ENCODE measurements at regions not wholly inside any gene's neighbourhood (a gene's known extent, or its start where the extent isn't known, plus 50 kb on each side); places are given as distances from the start of the nearest gene placed in this dataset.

DNA sequence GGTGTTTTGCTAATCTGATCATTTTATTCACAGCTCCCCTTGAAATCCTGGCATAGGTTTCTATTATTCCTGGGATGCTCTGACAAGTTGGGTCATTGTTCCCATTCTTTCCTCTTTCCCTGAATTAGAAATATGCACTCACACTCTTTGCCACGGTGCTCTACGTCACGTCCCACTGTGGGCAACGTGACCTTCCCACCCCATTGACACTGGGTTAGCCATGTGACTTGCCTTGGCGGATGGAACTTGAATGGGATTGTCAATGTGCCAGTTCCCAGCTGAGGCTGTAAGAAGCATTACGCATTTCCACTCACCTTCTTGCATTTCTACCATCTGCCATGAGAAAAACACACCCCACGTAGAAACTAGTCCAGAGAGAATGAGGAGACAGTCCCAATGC, 492.4 kb downstream of the SHISA9 start:
- intact Hi-C loops (cut with micrococcal nuclease), result no loop called here

DNA sequence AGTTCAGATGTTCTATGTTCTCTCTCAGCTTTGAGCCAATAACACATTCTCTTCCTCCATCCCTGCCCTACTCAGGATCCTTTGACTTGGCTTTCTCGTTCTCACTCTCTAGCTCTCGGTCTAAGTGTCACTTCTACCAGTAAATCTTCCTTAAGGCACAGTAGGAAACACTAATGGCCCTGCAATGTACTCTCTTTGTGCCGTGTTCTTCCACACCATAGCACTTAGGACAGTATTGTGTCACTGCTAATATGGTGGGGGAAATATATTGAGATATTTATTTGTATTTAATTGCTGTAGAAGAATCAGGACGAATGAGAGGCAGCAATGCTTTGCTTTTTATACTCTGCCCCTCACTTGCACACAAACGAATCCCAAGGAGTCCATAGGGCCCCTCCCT, 493.1 kb downstream of the SHISA9 start:
- intact Hi-C loops (cut with micrococcal nuclease), result no loop called here

DNA sequence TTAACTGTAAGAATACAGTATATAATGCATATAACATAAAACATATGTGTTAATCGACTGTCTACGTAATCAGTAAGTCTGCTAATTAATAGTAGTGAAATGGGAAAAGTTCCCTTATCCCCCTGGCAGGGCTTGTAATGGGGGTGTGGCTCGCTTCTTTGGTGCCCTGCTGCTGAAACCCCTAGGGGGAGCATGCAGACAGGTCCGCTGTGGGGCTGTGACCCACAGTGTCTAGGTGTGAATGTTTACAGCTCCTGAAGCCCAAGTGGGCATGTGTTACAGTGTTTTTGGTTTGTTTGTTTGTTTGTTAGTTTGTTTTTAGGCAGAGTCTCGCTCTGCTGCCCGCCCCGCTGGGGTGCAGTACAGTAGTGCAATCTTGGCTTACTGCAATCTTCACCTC, 495.7 kb downstream of the SHISA9 start:
- intact Hi-C loops (cut with micrococcal nuclease), result no loop called here

DNA sequence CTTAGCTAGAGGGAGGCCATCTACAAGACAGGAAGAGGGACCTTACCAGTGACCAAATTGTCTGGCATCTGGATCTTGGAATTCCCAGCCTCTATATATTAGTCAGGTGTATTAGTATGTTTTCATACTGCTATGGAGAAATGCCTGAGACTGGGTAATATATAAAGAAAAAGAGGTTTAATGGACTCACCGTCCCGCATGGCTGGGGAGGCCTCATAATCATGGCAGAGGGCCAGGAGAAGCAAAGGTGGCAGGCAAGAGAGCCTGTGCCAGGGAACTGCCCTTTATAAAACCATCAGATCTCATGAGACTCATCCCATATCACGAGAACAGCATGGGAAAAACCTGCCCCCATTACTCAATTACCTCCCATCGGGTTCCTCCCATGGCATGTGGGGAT, 500.2 kb downstream of the SHISA9 start:
- intact Hi-C loops (cut with micrococcal nuclease), result no loop called here

DNA sequence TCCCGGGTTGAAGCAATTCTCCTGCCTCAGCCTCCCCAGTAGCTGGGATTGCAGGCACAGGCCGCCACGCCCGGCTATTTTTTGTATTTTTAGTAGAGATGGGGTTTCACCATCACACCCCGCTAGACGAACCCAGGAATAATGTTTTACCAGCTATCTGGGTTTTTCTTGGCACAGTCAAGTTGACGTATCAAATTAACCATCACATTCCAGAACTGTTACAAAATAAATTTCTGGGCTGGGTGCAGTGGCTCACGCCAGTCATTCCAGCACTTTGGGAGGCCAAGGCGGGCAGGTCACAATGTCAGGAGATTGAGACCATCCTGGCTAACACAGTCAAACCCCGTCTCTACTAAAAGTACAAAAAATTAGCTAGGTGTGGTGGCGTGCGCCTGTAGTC, 501.2 kb downstream of the SHISA9 start:
- intact Hi-C loops (cut with micrococcal nuclease), result no loop called here

DNA sequence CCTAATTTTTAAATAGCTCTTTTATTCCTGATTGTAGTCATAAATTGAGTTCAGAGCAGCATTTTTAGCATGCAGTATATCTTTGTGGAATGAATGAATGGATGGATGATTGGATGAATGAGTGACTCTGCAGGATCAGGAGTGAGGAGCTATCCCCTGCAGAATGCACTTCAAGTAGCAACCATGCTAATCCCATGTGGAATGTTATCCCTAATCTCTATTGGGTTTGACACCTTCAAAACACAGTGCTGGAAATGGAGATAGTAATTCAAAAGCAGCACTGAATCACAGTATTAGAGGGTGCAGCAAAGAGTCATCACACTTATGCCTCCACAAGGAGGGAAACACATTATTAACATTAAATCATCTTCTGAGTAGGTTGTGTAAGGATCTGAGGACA, 501.9 kb downstream of the SHISA9 start:
- intact Hi-C loops (cut with micrococcal nuclease), result no loop called here

DNA sequence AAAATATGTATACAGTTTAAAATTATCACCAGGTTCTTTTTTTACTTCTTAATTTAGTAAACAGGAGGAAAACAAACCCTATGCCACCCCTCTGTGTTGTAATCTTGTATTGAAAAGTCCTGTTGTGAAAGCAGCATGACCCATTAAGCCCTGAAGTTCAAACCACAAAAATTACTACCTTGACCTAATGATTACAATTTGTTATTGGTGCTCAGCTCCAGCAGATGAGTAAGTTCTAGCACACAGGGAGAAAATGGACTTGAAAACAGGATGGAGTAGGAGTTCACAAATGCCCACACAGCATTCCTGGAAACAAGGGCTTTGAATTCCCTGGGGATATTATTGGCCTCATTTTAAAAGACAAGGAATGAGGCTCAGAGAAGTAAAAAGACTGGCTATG, 505.8 kb upstream of the ERCC4 start:
- intact Hi-C loops (cut with micrococcal nuclease), result no loop called here

DNA sequence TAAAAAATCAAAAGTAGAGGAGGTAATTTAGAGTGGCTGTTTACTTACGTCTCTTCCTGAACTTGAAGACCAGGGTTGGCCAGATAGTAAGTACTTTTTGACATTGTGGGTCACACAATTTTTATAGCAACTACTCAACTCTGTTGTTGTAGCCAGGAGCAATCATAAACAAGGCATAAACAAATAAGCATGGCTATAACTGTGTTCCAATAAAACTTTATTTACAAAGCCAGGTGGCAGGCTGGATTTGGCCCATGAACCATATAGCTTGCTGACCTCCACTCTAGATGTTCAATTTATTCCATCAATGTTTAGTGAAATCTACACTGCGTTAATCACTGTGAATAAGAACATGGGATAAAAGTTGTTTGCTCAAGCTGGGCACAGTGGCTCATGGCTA, 500.4 kb upstream of the ERCC4 start:
- intact Hi-C loops (cut with micrococcal nuclease), result no loop called here

DNA sequence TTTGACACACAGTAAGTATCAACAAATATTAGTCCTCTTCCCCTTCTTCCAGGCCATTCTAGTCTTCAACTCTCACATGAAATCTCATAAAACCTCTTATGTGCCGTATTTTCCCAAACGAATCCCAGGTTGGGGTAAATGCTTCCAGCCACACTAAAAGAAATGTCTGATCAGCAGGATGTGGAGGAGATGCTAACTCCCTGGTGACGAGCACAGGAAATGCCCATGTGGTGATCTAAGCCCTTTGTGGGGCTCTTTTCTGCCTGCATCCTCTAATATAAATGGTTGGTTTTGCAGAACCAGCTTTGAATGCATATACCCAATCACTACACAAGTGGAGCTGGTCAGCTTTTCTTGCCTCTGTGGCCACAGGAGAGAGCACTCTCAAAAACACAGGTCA, 498.2 kb upstream of the ERCC4 start:
- intact Hi-C loops (cut with micrococcal nuclease), result no loop called here

DNA sequence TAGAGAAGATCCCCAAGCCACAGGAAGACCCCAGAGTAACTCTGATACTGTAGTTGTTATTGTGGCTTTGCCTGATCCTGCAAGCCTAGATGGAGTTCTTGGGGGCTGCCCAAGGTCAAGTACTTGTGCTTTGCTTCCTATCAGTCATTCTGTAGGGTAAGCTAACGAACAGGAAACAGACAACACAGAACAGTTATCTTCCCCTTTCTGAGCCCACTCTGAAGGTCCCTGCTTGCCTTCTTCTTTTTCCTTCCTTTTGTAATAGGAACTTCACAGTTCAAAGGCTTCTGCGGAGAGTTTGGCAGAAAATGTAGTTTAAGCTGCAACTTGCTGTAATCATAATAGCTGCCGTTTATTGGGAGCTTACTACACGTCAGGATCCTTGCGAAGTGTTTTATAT, 494.1 kb upstream of the ERCC4 start:
- intact Hi-C loops (cut with micrococcal nuclease), result no loop called here

DNA sequence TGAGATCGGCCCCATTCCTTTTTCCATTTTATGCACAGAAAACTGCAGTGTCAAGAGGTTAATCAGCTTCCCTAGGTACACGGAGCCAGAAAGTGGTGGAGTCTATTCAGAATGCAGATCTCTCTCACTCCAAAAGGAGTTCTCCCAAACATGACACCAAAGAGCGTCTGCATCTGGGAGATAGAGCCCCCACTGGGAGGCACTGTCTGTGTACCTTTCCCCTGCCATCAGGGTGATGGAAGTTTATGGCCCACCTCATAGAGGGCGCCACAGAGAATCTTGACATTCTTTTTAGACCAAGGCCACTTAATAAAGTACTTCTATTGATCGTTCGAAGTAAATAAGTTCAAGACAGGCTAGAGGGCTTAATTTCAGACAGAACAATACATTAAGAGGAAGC, 493.7 kb upstream of the ERCC4 start:
- intact Hi-C loops (cut with micrococcal nuclease), result no loop called here

DNA sequence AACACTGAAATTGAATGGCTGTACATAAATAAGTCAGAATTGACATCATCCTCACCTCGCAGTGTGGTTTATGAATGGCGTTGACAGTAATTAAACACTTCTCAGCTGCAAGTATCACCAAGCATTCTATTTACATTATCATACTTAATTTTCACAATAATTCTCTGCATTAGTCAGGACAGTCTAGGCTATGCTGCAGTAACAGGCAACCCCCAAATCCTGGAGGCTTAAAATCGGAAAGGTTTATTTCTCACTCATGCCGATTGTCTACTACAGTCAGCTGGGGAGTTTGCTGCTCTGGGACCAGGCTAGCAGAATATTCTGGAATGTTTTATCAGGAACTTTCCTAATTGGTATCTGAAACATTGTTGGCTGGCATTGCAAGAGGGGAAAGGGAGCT, 493.2 kb upstream of the ERCC4 start:
- intact Hi-C loops (cut with micrococcal nuclease), result no loop called here

DNA sequence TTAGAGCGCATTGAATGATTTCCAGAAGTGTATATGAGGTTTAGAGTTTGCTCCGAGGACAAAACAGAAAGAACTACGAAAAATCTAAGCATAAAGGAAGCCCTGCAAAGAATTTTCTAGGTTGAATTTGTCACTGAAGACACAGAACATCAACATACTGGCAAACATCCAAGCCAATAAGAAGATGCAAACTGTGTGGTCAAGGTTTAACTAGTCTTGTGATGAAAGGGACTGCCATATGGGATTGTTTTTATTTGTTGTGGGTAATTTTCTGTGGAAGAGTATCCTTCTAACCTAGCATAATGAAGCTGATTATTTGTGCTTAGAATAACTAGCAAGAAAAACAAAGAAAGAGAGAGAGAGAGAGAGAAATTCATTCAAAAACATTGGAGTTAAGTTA, 492.0 kb upstream of the ERCC4 start:
- intact Hi-C loops (cut with micrococcal nuclease), result no loop called here

DNA sequence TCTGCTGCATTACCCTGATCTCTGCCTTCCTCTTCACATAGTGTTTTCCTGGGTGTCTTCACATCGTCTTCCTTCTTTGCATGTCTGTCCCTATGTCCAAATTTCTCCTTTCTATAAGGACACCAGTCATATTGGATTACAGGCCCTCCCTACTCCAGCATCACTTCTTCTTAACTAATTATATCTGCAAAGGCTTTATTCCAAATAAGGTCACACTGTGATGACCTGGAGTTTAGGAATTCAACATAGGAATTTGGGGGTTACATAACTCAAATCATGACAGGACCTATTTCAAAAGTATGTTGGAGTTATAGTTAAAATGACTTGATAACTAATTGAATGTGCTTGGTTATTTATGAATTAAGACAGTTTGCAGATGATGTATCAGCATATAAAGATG, 490.5 kb upstream of the ERCC4 start:
- intact Hi-C loops (cut with micrococcal nuclease), result no loop called here

DNA sequence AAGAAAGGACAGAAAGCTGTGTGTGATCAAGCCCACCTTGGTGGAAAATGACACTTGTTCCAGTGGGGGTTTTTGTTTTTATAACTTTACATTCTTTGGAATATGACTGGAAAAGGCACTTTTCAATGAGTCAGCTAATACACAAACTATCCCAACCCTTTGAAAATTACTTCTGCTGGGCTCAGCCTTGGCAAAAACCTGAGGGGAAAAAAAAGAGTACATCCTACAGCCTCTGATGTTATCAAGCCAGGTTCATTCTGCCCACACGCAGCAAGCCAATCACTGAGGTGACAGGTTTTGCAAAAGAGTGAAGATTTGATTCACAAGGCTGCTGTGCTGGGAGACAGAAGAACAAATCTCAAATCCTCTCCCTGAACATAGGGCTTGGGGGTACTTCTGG, 484.5 kb upstream of the ERCC4 start:
- intact Hi-C loops (cut with micrococcal nuclease), result no loop called here

DNA sequence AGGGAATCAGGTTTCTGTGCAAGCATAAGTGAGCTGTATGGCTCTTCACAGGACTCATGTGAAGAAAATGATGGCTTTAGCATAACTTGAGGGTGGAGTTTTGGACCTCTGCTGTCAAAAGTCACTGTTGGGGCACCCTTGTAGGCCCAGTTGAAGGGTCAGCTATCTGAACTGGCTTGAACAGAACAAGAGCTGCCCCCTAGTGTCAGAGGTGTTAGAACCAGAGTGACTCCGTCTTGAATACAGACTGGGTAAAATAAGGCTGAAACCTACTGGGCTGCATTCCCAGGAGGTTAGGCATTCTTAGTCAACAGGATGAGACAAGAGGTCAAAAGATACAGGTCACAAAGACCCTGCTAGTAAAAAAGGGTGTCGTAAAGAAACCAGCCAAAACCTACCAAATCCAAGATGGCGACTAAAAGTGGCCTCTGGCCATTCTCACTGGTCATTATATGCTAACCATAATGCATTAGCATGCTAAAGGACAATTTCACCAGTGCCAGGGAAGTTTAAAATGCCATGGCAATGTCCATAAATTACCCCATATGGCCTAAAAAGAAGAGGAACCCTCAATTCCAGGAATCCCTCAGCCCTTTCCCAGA, 484.0 kb upstream of the ERCC4 start:
- intact Hi-C loops (cut with micrococcal nuclease), result no loop called here

DNA sequence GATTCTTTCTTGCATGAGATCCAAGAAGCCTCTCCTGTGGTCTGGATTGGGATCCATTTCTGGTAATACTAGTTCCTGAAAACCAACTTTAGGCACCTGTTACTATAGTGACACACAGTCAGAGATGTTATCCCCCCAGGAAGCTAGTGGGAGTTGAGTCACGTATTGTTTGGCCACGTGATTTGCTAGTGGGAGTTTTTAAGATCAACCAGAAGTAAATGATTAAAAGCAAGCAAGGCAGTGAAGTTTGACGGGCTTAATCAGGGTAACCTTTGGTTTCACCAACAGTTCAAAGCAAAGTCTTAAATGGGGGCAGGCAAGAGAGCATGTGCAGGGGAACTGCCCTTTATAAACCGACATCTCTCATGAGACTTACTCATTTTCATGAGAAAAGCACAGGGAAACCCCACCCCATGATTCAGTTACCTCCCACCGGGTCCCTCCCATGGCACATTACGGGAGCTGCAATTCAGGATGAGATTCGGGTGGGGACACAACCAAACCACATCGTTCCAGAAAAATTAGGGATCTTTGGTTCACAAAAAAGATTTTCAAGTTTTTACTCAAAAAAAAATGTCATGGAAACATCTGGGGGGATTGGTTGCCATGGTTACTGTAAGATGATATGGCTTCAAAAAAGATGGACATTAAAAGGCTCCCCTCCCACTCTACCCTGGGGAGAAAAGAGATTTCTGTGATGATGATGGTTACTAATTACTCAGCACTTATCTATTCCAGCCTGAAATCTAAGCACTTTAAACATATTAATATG, 483.1 kb upstream of the ERCC4 start:
- intact Hi-C loops (cut with micrococcal nuclease), result no loop called here

DNA sequence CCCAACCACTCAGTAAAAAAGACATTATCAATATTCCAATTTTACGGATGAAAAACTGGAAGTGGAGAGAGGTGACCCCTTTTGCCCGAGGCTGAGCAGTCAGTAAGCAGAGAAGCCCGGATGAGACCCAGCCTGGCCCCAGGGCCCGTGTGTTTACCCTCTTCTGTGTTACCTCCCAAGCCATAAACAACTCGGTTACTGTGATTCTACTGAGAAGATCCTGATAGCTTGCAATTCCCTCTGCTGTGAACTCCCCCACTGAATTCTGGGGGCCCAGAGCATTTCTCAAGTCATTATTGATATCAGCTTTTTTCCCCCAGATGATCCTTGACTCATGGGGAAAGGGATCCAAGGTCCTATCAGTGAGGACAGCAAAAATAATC, 482.6 kb upstream of the ERCC4 start:
- intact Hi-C loops (cut with micrococcal nuclease), result no loop called here

DNA sequence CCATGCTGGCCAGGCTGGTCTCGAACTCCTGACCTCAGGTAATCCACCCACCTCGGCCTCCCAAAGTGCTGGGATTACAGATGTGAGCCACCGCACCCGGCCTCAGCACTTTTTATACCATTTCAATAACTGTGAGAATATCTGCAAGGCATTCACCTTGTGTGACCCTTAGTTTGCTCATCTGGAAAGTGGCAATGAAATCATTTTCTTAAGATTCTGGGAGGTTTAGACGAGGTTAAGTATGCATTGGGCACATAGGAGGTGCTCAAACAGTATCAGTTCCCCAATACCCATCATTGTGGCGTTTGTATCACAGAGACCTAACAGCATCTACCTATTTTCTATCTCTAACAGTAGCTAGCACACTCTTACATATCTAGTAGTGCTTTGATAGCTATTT, 481.9 kb upstream of the ERCC4 start:
- intact Hi-C loops (cut with micrococcal nuclease), result no loop called here

DNA sequence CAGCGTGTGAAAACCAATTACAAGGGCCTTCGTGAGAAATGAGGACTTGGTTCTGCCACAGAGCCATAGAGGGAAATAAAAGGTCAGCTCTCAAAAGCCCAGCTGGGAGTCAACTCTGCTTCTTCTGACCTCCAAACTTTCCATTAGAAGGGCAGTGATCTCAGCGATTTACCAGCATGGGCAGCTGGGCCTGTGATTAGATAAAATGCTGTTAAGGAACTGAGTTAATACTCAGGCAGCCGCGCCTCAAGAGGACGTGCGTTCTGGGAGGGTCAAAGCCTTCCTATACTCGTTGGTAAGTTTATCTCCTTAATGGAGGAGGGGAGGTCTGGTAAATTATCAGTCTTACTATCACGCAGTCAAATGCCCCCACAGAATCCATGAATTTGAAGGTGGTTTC, 480.2 kb upstream of the ERCC4 start:
- intact Hi-C loops (cut with micrococcal nuclease), result no loop called here

DNA sequence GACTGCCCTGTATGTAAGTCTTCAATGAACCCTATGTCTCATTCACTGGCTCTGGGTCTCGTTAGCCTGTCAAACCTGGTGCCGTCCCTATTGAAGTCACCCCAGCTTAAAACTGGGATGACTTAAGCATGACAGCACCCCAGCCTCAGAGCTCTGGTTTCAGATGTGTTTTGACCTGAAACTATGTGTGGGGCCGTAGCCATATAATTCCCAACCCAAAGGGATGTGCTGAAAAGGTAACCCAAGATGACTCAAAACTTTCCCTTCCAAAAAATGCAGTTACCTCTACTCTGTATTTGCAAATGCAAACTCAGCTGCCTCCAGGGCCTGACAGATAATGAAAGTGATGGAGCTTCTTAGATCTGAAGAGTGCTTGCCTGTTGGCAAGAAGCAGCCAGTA, 478.3 kb upstream of the ERCC4 start:
- intact Hi-C loops (cut with micrococcal nuclease), result no loop called here

DNA sequence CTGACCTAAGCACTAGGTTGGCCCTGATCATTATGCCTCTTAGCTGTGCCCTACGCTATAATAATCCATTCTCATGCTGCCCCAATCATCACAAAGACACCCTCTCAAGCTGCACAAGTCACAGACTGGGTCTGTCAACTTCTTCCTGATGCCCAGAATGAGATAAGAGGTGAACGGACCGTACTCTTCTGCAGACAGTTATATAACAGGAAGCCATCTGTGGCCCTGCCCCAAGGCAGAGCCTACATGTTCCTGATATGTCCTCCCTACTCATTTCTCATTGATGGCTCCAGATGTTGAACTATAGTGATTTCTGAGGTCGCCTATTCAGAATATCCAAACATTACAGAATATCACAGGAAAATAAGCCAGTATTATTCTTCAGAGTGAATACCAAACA, 471.6 kb upstream of the ERCC4 start:
- intact Hi-C loops (cut with micrococcal nuclease), result no loop called here

DNA sequence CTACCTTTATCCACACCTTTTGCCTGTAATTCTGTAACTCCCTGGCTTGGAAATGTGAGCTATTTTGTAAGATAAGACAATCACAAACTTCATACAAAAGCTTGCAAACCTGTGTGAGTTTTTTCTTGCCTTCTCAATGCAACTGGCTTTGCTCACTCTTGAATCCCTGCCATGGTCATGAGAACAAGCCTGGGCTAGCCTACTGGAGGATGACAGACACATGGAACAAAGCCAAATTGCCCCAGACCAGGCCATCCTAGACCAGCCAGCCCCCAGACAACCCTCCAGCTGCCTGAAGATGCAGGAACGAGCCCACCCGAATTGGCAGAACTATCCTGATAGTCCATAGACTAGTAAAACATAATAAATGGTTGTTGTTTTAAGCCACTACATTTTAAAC, 466.6 kb upstream of the ERCC4 start:
- intact Hi-C loops (cut with micrococcal nuclease), result loop anchor here (10.0 kb wide), 1 partner anchor 1359 kb away; no protein-coding TSS in a partner anchor

Measured in T-helper 2 cell treated with Interferon-gamma antibody and Interleukin-4, amounts not matched to agents 100 ng/mL and 5 ng/mL, for 36 hours (primary cell).